ENCODE measurements at regions not wholly inside any gene's neighbourhood (a gene's known extent, or its start where the extent isn't known, plus 50 kb on each side); places are given as distances from the start of the nearest gene placed in this dataset.
A peak's percentile ranks its signal among the peaks of the same experiment; 100 is the strongest.

- TF ChIP-seq CTCF (IDR thresholded peaks at IDR 0.05; ENCODE audit: low read depth, low read length) (peak; percentile 38), MAX (IDR thresholded peaks at IDR 0.05; ENCODE audit: low read depth, low read length) (no peak)
- DNase-seq (ENCODE audit: low read depth): peak; percentile 50
- no peak overlapping the region for H3K4me3 ChIP-seq (ENCODE audit: low read depth, low read length)
Observed at GRCh38 chr6:101114703-101115102, 233.6 kb upstream of the ASCC3 start.

GRCh38 chr6:101116337-101116736 is 235.2 kb upstream of the ASCC3 start:
- TF ChIP-seq MYC (IDR thresholded peaks at IDR 0.05; ENCODE audit: low read depth, low read length) (no peak), POLR2A (IDR thresholded peaks at IDR 0.05; ENCODE audit: extremely low read depth, insufficient read length) (no peak), CTCF (IDR thresholded peaks at IDR 0.05; ENCODE audit: low read depth, low read length) (no peak), MAX (IDR thresholded peaks at IDR 0.05; ENCODE audit: low read depth, low read length) (no peak)
- DNase-seq (ENCODE audit: low read depth): no peak
- H3K4me3 ChIP-seq (ENCODE audit: low read depth, low read length): no peak overlapping the region

- no peak for DNase-seq (ENCODE audit: low read depth)
- TF ChIP-seq POLR2A (IDR thresholded peaks at IDR 0.05; ENCODE audit: extremely low read depth, insufficient read length) (no peak), MYC (IDR thresholded peaks at IDR 0.05; ENCODE audit: low read depth, low read length) (no peak), CTCF (IDR thresholded peaks at IDR 0.05; ENCODE audit: low read depth, low read length) (no peak), MAX (IDR thresholded peaks at IDR 0.05; ENCODE audit: low read depth, low read length) (no peak)
- H3K4me3 ChIP-seq (ENCODE audit: low read depth, low read length): no peak overlapping the region
Observed at GRCh38 chr6:101117393-101118135, 236.4 kb upstream of the ASCC3 start.

GRCh38 chr6:101118136-101118396 is 236.9 kb upstream of the ASCC3 start:
- no peak for TF ChIP-seq POLR2A (IDR thresholded peaks at IDR 0.05; ENCODE audit: extremely low read depth, insufficient read length)
- no peak for TF ChIP-seq MAX (IDR thresholded peaks at IDR 0.05; ENCODE audit: low read depth, low read length)
- TF ChIP-seq CTCF (IDR thresholded peaks at IDR 0.05; ENCODE audit: low read depth, low read length): no peak
- no peak for TF ChIP-seq MYC (IDR thresholded peaks at IDR 0.05; ENCODE audit: low read depth, low read length)
- no peak overlapping the region for H3K4me3 ChIP-seq (ENCODE audit: low read depth, low read length)
- no peak for DNase-seq (ENCODE audit: low read depth)

- no peak overlapping the region for H3K4me3 ChIP-seq (ENCODE audit: low read depth, low read length)
- TF ChIP-seq CTCF (IDR thresholded peaks at IDR 0.05; ENCODE audit: low read depth, low read length) (no peak), MYC (IDR thresholded peaks at IDR 0.05; ENCODE audit: low read depth, low read length) (no peak), POLR2A (IDR thresholded peaks at IDR 0.05; ENCODE audit: extremely low read depth, insufficient read length) (no peak), MAX (IDR thresholded peaks at IDR 0.05; ENCODE audit: low read depth, low read length) (no peak)
- no peak for DNase-seq (ENCODE audit: low read depth)
Observed at GRCh38 chr6:101120747-101121146, 239.6 kb upstream of the ASCC3 start.
